Neural progenitor cell (in vitro differentiated cells): ENCODE measurements at regions not wholly inside any gene's neighbourhood (a gene's known extent, or its start where the extent isn't known, plus 50 kb on each side); places are given as distances from the start of the nearest gene placed in this dataset.

Experiments used
- DNase-seq: peaks from one replicate; pipeline ENCODE4 v3.0.0-alpha.2; 2016; ENCODE audit warnings: low spot score
- H2AFZ ChIP-seq: fragments of 200-600 bp; sonication (generic); replicated peaks from 2 replicates; pipeline ENCODE4 v1.6.1; 2016; ENCODE audit warnings: antibody characterized with exemption
- H3F3A ChIP-seq: fragments of 200-600 bp; sonication (generic); 2 replicates; pipeline ENCODE4 v1.6.1; 2016; ENCODE audit warnings: antibody characterized with exemption, low read depth
- H3K27ac ChIP-seq: fragments of 200-600 bp; sonication (generic); 2 replicates; pipeline ENCODE4 v1.5.1; 2016; ENCODE audit warnings: mild to moderate bottlenecking
- H3K27me3 ChIP-seq: fragments of 200-600 bp; sonication (generic); 2 replicates; pipeline ENCODE4 v1.6.1; 2016; ENCODE audit warnings: mild to moderate bottlenecking, moderate library complexity
- H3K36me3 ChIP-seq: fragments of 200-600 bp; sonication (generic); 2 replicates; pipeline ENCODE4 v1.5.1; 2016
- H3K4me1 ChIP-seq: fragments of 200-600 bp; sonication (generic); 2 replicates; pipeline ENCODE4 v1.6.1; 2016; ENCODE audit warnings: mixed run types
- H3K4me2 ChIP-seq: fragments of 200-600 bp; sonication (generic); 2 replicates; pipeline ENCODE4 v1.6.1; 2016
- H3K4me3 ChIP-seq: fragments of 200-600 bp; sonication (generic); 2 replicates; pipeline ENCODE4 v1.5.1; 2016
- H3K79me2 ChIP-seq: fragments of 200-600 bp; sonication (generic); 2 replicates; pipeline ENCODE4 v1.6.1; 2016; ENCODE audit warnings: low read depth
- H3K9ac ChIP-seq: fragments of 200-600 bp; sonication (generic); 2 replicates; pipeline ENCODE4 v1.6.1; 2016
- H3K9me3 ChIP-seq: fragments of 200-600 bp; sonication (generic); 2 replicates; pipeline ENCODE4 v1.5.1; 2016; ENCODE audit warnings: low read depth
- H4K20me1 ChIP-seq: fragments of 200-600 bp; sonication (generic); 2 replicates; pipeline ENCODE4 v1.6.1; 2016; ENCODE audit warnings: low read depth
- H3K27ac Mint-ChIP-seq: 3 replicates; pipeline ENCODE4 v1.8.0; 2021; ENCODE audit warnings: mixed read lengths
- H3K27me3 Mint-ChIP-seq: 2 replicates; pipeline ENCODE4 v1.8.0; 2022; ENCODE audit warnings: low read depth, mild to moderate bottlenecking, inconsistent platforms, moderate library complexity, mixed read lengths; ENCODE audit not compliant: insufficient read depth
- H3K36me3 Mint-ChIP-seq: 3 replicates; pipeline ENCODE4 v1.8.0; 2021; ENCODE audit warnings: mixed read lengths
- H3K4me1 Mint-ChIP-seq: 3 replicates; pipeline ENCODE4 v1.8.0; 2021; ENCODE audit warnings: mixed read lengths
- H3K4me3 Mint-ChIP-seq: 3 replicates; pipeline ENCODE4 v1.8.0; 2021; ENCODE audit warnings: mild to moderate bottlenecking, moderate library complexity, mixed read lengths
- H3K9me3 Mint-ChIP-seq: 3 replicates; pipeline ENCODE4 v1.8.0; 2020; ENCODE audit warnings: mixed read lengths
- EZH2 ChIP-seq: fragments of 200-600 bp; sonication (generic); IDR thresholded peaks from 2 replicates; pipeline ENCODE4 v1.6.1; 2017; ENCODE audit warnings: antibody characterized with exemption, mild to moderate bottlenecking, moderate library complexity
- EZH2phosphoT487 ChIP-seq: fragments of 200-600 bp; sonication (generic); IDR thresholded peaks from 2 replicates; pipeline ENCODE4 v1.6.1; 2017; ENCODE audit warnings: antibody characterized with exemption
- TF ChIP-seq, protein P1 (sequence below): fragments of 200-600 bp; sonication (generic); IDR thresholded peaks from 2 replicates; pipeline ENCODE4 v1.5.1; 2017; ENCODE audit warnings: antibody characterized with exemption, mild to moderate bottlenecking

- Histone ChIP-seq H3K79me2 (no peaks in the 10 kb centered on the region), H3F3A (peaks cover 10% of the 10 kb centered on the region), H3K36me3 (no peaks in the 10 kb centered on the region), H3K4me2 (no peak overlapping the region), H2AFZ (no peak overlapping the region), H3K9me3 (no peaks in the 10 kb centered on the region), H3K27me3 (no peaks in the 10 kb centered on the region), H3K4me1 (peaks cover 4% of the 10 kb centered on the region), H3K9ac (no peak overlapping the region), H3K4me3 (no peak overlapping the region), H3K27ac (no peak overlapping the region), H4K20me1 (no peaks in the 10 kb centered on the region)
- Mint-ChIP-seq H3K27me3 (peaks cover 5% of the 10 kb centered on the region), H3K4me1 (peaks cover 5% of the 10 kb centered on the region), H3K4me3 (no peak overlapping the region), H3K9me3 (peaks cover 4% of the 10 kb centered on the region), H3K36me3 (no peaks in the 10 kb centered on the region), H3K27ac (no peak overlapping the region)
- TF ChIP-seq, protein P1, sequence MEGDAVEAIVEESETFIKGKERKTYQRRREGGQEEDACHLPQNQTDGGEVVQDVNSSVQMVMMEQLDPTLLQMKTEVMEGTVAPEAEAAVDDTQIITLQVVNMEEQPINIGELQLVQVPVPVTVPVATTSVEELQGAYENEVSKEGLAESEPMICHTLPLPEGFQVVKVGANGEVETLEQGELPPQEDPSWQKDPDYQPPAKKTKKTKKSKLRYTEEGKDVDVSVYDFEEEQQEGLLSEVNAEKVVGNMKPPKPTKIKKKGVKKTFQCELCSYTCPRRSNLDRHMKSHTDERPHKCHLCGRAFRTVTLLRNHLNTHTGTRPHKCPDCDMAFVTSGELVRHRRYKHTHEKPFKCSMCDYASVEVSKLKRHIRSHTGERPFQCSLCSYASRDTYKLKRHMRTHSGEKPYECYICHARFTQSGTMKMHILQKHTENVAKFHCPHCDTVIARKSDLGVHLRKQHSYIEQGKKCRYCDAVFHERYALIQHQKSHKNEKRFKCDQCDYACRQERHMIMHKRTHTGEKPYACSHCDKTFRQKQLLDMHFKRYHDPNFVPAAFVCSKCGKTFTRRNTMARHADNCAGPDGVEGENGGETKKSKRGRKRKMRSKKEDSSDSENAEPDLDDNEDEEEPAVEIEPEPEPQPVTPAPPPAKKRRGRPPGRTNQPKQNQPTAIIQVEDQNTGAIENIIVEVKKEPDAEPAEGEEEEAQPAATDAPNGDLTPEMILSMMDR = no peak
- TF ChIP-seq EZH2 = no peak
- TF ChIP-seq EZH2phosphoT487 = no peak
- DNase-seq = no peak
Observed at GRCh38 chr20:1845163-1845523, 50.1 kb upstream of the SIRPA start.

- Histone ChIP-seq H3K9ac (no peak overlapping the region), H4K20me1 (no peaks in the 10 kb centered on the region), H3K9me3 (no peaks in the 10 kb centered on the region), H3K79me2 (no peaks in the 10 kb centered on the region), H3K4me1 (peaks cover 3% of the 10 kb centered on the region), H3K27ac (no peak overlapping the region), H3K36me3 (no peaks in the 10 kb centered on the region), H3F3A (peaks cover 10% of the 10 kb centered on the region), H3K27me3 (no peaks in the 10 kb centered on the region), H3K4me3 (no peak overlapping the region), H2AFZ (no peak overlapping the region), H3K4me2 (no peak overlapping the region)
- no peaks in the 10 kb centered on the region for H3K36me3 Mint-ChIP-seq
- TF ChIP-seq, protein P1 = no peak
- TF ChIP-seq EZH2phosphoT487 (no peak), EZH2 (no peak)
- no peak overlapping the region for H3K27ac Mint-ChIP-seq
- peaks cover 7% of the 10 kb centered on the region for H3K4me1 Mint-ChIP-seq
- no peak for DNase-seq
- no peak overlapping the region for H3K4me3 Mint-ChIP-seq
- H3K27me3 Mint-ChIP-seq = peaks cover 5% of the 10 kb centered on the region
- H3K9me3 Mint-ChIP-seq = peaks cover 4% of the 10 kb centered on the region
Observed at GRCh38 chr20:1844325-1845162, 50.7 kb upstream of the SIRPA start.

GRCh38 chr20:1842281-1842680 lies 52.9 kb upstream of the SIRPA start:
- no peak for DNase-seq
- no peaks in the 10 kb centered on the region for H3K79me2 ChIP-seq
- no peaks in the 10 kb centered on the region for H3K27me3 ChIP-seq
- H3F3A ChIP-seq = peaks cover 15% of the 10 kb centered on the region
- no peaks in the 10 kb centered on the region for H4K20me1 ChIP-seq
- no peaks in the 10 kb centered on the region for H3K36me3 ChIP-seq
- peaks cover 2% of the 10 kb centered on the region for H3K9me3 Mint-ChIP-seq
- peaks cover 7% of the 10 kb centered on the region for H3K27me3 Mint-ChIP-seq
- no peak overlapping the region for H2AFZ ChIP-seq
- TF ChIP-seq, protein P1 = no peak
- TF ChIP-seq EZH2 (no peak), EZH2phosphoT487 (no peak)
- H3K4me3 ChIP-seq = no peak overlapping the region
- no peak overlapping the region for H3K27ac Mint-ChIP-seq
- H3K36me3 Mint-ChIP-seq = no peaks in the 10 kb centered on the region
- H3K4me1 ChIP-seq = peaks cover 3% of the 10 kb centered on the region
- no peak overlapping the region for H3K9ac ChIP-seq
- no peaks in the 10 kb centered on the region for H3K9me3 ChIP-seq
- H3K4me1 Mint-ChIP-seq = peaks cover 21% of the 10 kb centered on the region
- no peak overlapping the region for H3K4me3 Mint-ChIP-seq
- H3K4me2 ChIP-seq = no peak overlapping the region
- H3K27ac ChIP-seq = no peak overlapping the region
